ENCODE measurements at regions not wholly inside any gene's neighbourhood (a gene's known extent, or its start where the extent isn't known, plus 50 kb on each side); places are given as distances from the start of the nearest gene placed in this dataset.

- TF ChIP-seq SRF (IDR thresholded peaks at IDR 0.05; ENCODE audit: low read depth in 2 of 2, low read length in 2 of 2) (no peak), EGR1 (IDR thresholded peaks at IDR 0.05; ENCODE audit: borderline replicate concordance in 1 of 2, low read depth in 2 of 2, low read length in 2 of 2) (no peak), CTCF (IDR thresholded peaks at IDR 0.05 in 2 of 3, conservative IDR thresholded peaks at IDR 0.05 in 1 of 3; ENCODE audit: control insufficient read depth in 2 of 3, extremely low read depth in 1 of 3, insufficient read depth in 1 of 3, low read depth in 3 of 3, low read length in 3 of 3) (no peak), POLR2A (IDR thresholded peaks at IDR 0.05; ENCODE audit: low read depth, low read length) (no peak), POLR2AphosphoS5 (IDR thresholded peaks at IDR 0.05; ENCODE audit: low read length) (no peak)
These were observed 509.0 kb upstream of the POU3F2 start for GRCh38 chr6:98325366-98325765.

Measured in GM12878 (cell line).